Thyroid gland (tissue), 4 donors: ENCODE measurements at regions not wholly inside any gene's neighbourhood (a gene's known extent, or its start where the extent isn't known, plus 50 kb on each side); places are given as distances from the start of the nearest gene placed in this dataset.
"Not testable (repeated sequence)": the region's sequence is repeated elsewhere in the genome, so short reads cannot be mapped to it uniquely, and the experiment has no call there.

Experiments
- CTCF ChIP-seq, 6 experiments: fragments of 200-600 bp in 3 of 6; fragments of 450-650 bp in 3 of 6; sonication (generic) in 3 of 6; IDR thresholded peaks; one replicate each; pipeline ENCODE4 v1.5.1; 2016 to 2019; ENCODE audit warnings: antibody characterized with exemption in 6 of 6, mild to moderate bottlenecking in 2 of 6, inconsistent platforms in 1 of 6, moderate library complexity in 1 of 6
- POLR2A ChIP-seq, 2 donors: fragments of 450-650 bp; IDR thresholded peaks; one replicate each; pipeline ENCODE4 v1.6.1; 2017; ENCODE audit warnings: antibody characterized with exemption in 2 of 2, mild to moderate bottlenecking in 2 of 2, moderate library complexity in 1 of 2

DNA sequence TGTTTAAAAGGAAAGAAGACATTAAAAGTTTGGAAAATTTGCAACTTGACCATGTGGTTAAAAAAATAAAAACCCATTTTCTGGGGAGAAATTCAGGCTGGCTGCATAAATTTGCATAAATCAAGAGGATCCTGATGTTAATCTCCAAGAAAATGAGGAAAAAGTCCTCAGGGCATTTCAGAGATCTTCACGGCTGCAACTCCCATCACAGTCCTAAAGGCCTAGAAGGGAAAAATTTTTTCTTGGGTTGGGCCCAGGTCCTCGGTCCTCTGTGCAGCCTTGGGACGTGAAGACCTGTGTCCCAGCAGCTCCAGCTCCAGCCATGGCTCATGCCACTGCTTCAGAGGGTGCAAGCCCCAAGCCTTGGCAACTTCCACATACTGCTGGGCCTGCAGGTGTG lies 84.8 kb upstream of the C1QTNF3 start:
- not testable (repeated sequence) for TF ChIP-seq CTCF, POLR2A (IDR thresholded peaks at IDR 0.05)
